ENCODE measurements at regions not wholly inside any gene's neighbourhood (a gene's known extent, or its start where the extent isn't known, plus 50 kb on each side); places are given as distances from the start of the nearest gene placed in this dataset.

- no peak for DNase-seq
These were observed 205.0 kb upstream of the BTBD3 start for GRCh38 chr20:11712639-11713160.

DNA sequence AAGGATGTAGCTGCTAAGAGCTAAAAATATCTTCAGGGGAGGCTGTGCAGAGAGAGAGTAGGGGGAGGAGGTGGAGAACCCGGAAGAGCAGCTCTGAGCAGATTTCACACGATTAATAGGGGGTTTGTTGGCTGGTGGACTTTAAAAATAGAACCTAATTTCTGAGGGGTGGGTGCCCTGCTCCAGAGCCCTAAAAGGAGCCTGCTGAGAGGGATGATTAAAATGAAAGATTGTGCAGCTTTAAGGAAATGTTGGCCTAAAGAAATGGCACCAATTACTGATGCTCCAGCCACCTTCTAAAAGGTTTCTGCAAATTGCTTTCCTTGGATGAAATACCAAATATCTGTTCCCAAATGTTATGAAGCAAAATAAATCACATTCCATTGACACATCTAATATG, 202.8 kb upstream of the BTBD3 start:
- DNase-seq = no peak

DNA sequence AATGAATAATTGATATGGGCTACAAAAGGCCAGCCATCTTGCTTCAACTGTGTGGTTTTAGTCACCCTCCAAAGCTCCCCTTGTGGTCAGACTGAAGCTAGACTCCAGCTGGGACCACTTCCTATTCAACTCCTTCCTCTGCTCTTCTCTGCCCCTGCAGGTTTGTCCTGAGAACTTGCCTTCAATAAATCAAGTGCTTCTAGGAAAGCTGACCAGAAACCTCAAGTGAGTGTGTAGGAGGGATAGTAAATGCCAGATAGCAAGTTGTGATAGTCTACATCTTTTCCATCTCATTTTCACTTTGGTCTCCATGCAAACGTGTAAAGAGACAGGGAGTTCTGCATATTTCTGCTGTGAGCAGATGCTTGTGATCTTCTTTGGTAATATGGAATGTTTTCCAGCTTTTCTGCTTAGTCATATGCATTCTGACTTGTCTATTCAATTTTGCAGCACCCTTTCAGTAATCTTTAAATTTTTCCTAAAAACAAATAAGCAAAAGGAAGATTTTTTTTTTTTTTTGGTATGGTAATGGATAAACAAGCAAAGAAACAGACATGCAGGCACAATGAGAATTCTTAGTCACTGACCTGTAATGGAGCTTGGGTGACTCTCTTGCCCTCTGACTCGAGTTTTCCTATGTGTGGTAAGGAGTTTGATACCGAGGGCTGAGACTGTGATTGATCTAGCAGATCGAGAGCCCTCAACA, 201.3 kb upstream of the BTBD3 start:
- DNase-seq = peak in 1 of 2 donors; percentile 3

DNA sequence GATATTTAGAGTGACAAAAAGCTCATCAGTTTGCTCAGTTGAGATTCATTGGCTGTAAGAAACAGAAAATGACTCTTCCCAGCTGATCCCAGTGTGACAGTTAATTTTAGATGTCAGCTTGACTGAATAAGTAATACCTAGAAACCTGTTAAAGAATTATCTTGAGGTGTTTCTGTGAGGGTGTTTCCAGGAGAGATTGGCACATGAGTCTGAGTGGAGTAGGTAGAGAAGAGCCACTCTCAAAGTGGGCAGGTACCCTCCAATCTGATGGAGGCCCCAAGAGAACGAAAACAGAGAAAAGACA, 200.8 kb upstream of the BTBD3 start:
- DNase-seq = no peak

DNA sequence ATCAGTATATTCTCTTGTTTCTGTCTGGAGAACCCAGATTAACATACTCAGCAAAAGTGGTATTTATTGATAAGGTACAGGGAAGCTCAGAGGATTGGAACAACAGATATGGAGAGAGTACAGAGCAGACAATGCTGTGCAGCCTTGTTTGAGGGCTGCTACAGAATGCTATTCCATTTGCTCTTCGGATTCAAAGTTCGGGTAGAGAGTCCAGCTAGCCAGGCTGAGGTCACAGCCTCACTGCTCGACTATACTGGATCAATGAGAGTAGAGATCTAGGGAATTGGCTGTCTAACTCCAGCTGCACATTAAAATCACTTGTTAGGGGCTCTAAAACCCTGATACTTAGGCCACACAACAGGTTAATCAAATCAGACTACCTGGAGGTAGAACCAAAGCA, 200.1 kb upstream of the BTBD3 start:
- DNase-seq = no peak

- no peak for DNase-seq
These were observed 199.1 kb upstream of the BTBD3 start for GRCh38 chr20:11718474-11719094.

DNA sequence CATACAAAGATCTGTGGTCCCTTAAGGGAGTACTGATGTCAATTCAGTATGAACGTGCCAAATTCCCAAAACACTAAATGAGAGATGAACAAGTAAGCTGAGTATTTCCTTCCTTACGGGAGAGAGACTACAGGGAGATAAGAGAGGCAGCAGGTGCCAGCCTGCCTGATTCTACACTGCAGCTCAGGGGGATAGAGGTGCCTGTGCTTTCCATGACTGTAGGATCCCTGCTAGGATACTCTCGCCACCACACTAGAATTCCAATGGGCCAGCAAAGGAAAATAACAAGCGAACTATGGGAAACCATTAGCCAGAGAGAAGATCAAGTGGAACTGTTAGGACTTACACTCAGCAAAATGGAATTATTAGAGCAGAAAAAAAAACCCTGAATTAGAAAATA, 198.5 kb upstream of the BTBD3 start:
- DNase-seq = no peak

- no peak for DNase-seq
These were observed 196.3 kb upstream of the BTBD3 start for GRCh38 chr20:11721411-11721810.

DNA sequence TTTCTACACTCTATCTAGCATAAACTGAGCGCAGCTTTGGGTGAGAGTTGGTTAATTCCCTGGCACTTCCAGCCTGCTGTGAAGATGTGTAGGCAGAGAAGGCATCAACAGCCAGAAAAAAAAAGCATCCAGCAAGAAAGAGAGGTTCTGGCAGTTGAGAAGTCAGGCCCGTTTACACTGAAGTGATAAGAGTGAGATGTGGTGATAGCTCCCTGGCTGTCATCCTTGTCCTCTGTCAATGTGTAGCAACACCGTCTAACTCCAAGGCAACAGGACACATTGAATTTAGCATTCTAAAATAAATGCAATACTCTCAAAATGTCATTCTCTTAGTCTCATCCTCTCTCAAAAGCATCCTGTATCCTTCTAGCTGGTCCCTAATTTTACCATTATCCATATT, 193.6 kb upstream of the BTBD3 start:
- no peak for DNase-seq

DNA sequence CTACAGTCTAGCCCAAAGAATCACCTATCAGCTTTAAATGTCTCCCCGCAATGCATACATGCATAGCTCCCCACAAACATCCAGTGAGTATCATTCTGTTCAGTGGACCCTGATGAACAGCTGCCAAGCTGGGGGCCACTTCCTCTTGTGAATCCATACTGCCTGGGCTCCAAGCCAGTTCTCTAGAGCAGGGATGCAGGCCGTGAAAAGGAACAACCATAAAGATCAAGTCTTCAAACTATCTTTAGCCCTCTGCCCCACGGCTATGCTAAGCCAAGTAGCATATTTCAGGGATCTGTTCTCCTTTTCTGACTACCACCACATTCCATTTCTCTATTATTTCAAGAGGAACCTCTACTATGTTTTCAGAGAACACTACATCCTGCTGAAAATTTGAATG, 191.7 kb upstream of the BTBD3 start:
- DNase-seq = no peak

- DNase-seq = no peak
These were observed 190.0 kb upstream of the BTBD3 start for GRCh38 chr20:11727708-11728107.

DNA sequence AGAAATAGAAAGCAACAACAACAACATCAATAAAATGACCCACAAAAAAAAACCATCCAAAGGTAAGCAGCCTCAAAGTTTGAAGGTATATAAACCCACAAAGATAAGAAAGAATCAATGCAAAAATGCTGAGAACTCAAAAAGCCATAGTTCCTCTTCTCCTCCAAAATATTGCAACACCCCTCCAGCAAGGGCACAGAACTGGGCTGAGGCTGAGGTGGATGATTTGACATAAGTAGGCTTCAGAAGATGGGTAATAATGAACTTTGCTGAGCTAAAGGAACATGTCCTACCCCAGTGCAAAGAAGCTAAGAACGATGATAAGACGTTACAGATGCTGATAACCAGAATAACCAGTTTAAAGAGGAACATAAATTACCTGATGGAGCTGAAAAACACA, 188.8 kb upstream of the BTBD3 start:
- no peak for DNase-seq

DNA sequence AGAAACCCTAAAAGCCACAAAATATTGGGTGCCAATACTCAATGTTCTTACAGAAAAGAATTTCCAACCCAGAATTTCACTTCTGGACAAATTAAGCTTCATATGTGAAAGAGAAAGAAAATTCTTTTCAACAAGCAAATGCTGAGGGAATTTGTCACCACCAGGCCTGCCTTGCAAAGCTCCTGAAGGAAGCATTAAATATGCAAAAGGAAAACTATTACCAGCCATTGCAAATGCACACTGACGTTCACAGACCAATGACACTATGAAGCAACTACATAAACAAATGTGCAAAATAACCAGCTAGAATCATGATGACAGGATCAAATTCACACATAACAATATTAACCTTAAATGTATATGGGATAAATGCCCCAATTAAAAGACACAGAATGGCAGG, 187.9 kb upstream of the BTBD3 start:
- DNase-seq = no peak

DNA sequence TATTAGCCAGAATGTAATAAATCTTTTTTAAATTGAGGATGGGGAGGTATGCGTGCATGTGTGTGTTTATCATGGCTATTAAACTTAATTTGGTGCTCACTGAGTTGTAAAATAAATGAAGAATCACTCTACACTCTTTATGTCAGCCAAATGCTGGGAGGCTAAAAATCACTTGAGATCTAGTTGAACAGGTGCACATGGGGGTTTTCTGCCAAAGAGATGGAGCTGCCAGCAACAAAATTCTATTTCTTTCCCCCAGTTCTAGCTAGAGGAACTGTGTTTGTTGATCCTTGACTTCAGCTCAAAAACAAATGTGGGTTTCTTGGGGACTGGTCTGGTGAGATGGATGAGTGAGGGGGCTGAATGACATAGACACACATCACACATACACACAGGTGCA, 183.3 kb upstream of the BTBD3 start:
- no peak for DNase-seq

GRCh38 chr20:11738852-11739251, 178.8 kb upstream of the BTBD3 start:
- DNase-seq = no peak

DNA sequence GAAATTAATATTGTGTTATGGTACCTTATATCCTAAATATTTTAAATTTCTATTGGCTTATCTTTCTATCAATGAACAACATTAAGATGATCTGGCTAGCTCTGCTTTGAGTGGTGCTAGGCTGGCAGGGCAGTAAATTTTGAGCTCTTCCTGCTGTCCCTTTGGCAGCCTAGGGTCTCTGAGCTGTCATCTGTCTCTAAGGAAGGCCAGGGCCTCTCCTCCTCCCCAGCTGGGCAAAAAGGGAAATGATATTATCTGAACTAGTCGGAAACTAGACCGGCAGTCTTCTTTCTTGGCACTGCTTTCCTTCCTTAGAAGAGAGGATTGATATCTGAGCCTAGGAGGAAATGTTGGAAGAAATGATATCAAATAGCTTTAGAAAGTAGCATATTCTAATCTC, 176.7 kb upstream of the BTBD3 start:
- DNase-seq = no peak

- no peak for DNase-seq
These were observed 172.5 kb upstream of the BTBD3 start for GRCh38 chr20:11745145-11745544.

DNA sequence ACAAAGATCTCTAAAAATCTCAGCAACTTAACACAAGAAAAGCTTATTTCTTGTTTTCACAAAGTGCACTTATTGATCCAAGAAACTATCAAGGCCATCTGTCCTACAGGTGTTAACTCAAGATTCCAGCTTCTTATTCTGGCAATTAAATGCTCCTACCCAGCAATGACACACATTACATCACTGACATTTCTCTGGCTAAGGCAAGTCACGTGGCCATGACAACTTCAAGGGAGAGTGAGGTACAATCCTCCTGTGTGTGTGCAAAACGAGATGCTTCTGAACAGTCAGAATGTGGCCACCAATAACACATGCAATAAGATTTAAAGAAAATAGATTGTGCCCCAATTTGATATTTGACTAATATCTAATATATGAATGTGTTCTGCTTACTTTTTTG, 169.3 kb upstream of the BTBD3 start:
- DNase-seq = no peak

DNA sequence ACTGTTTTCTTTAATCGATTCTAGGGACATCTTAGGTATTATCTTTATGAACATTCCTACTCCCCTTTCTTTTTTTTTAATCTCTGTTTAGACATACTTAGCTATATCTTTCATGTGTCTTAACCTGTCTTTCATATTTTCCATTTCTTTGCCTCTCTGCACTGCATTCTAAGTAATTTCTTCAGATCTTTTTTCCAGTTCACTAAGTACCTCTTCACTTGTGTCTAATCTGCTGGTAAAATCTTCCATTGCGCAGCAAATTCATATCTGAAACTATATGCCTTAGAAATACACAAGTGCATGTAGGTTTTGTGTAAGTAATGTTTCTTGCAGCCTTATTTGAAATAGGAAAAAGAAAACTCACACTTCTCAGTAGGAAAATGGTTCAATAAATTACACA, 165.4 kb upstream of the BTBD3 start:
- no peak for DNase-seq

DNA sequence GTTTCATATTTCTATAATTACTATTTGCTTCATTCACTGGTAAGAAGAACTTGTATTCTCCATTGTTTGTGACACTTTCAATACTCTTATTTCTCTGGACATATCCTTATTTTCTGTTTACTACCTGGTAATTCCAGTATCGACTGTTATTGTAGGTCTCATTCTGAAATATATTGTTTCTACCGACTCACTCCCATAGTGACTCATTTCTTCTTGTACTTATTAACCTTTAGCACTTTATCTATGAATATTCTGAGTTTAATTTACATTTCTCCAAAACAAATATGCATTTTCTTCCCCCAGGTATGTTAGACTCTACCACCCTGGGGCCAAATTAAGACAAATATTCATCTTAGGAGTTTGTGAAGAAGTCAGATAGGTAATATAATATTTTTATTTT, 164.5 kb upstream of the BTBD3 start:
- no peak for DNase-seq

GRCh38 chr20:11754451-11754850, 163.2 kb upstream of the BTBD3 start:
- no peak for DNase-seq

GRCh38 chr20:11755071-11755841, 162.4 kb upstream of the BTBD3 start:
- DNase-seq = no peak

DNA sequence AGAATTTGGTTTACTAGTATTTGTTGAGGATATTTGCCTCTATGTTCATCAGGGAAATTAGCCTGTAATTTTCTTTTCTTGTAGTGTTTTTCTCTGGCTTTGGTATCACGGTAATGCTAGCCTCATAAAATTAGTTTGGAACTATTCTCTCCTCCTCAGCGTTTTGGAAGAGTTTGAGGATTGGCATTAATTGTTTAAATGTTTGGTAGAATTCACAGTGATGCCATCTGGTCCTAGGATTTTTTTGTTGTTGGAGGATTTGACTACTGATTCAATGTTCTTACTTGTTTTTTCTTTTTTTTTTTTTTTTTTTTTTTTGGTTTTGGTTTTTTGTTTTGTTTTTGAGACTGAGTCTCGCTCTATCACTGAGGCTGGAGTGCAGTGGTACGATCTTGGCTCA, 156.2 kb upstream of the BTBD3 start:
- no peak for DNase-seq

GRCh38 chr20:11766961-11767360, 150.7 kb upstream of the BTBD3 start:
- DNase-seq = no peak

Data from inflammatory macrophage treated with lipopolysaccharide for 1 hour (primary cell).